ENCODE measurements at regions not wholly inside any gene's neighbourhood (a gene's known extent, or its start where the extent isn't known, plus 50 kb on each side); places are given as distances from the start of the nearest gene placed in this dataset.
A peak's percentile ranks its signal among the peaks of the same experiment; 100 is the strongest.

DNA sequence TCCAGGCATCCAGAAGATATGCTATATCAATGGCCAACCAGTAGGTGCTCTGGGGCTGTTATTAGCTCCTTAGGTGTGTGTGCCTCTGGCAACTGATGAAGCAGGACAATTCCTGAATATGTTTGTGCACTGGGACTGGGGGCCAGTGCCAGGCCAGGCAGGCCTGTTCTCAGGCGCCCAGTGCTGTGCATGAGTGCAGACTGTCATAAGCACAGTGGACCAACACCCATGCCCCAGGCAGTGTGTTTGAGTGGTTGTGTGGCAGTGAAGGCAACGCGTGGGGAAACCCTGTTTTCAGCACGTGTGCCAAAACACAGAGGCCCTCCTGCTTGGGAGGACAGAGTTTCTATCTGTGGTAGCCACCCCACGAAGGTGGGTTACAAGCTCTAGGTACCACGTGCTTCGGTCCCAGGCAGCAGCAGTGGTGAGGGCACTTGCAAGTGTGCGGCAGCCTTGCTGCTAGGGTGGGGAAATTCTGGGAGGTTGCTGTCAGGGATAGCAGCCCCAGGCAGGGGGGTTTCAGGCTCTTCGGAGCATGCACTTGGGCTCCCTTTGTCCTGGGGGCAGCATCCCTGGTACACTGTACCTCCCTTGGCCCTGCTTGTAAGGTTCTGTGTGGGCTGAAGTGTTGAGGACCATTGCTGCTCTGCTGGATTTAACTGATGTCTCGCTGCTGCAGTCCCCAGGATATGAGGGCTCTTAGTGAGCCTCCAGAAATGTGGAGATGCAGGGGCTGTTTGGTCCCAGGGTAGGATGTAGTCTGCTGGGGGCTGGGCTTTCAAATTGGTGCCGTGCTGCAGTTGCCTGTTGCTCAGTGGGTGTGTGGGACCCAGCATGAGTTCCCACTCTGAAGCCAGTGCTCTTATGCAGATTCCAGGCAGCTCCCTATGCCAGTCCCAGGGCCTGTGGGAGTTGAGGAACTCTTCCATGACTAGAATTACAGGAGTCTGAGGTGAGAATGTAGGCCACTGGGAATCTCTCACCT, 280.9 kb downstream of the RPRM start:
- Histone ChIP-seq H3K9me2 (ENCODE audit: insufficient read depth) (no peaks in the 10 kb centered on the region), H3K4me3 (replicated peaks in 1 of 2; ENCODE audit: low read depth in 1 of 2, low read length in 2 of 2) (no peak overlapping the region), H3K9ac (ENCODE audit: low read length) (no peak overlapping the region), H4K20me1 (ENCODE audit: insufficient read depth) (no peaks in the 10 kb centered on the region), H3K36me3 (ENCODE audit: control insufficient read depth in 1 of 2, insufficient read depth in 2 of 2, low read length in 2 of 2) (no peaks in the 10 kb centered on the region), H3K4me1 (ENCODE audit: control insufficient read depth in 1 of 2, insufficient read depth in 2 of 2, low read length in 2 of 2) (no peaks in the 10 kb centered on the region), H3K79me2 (ENCODE audit: insufficient read depth, low read length) (no peaks in the 10 kb centered on the region), H3K9me3 (ENCODE audit: control insufficient read depth in 1 of 2, insufficient read depth in 1 of 2, low read depth in 1 of 2, low read length in 2 of 2) (no peaks in the 10 kb centered on the region), H3K4me2 (ENCODE audit: low read length) (no peak overlapping the region), H2AFZ (ENCODE audit: low read depth, low read length, poor library complexity, severe bottlenecking) (no peak overlapping the region), H3K27ac (ENCODE audit: low read depth, low read length) (no peak overlapping the region), H3K27me3 (ENCODE audit: insufficient read depth, low read length) (no peaks in the 10 kb centered on the region)
- RAD21 ChIA-PET (ENCODE audit: low non-redundant PET in 1 of 2, low total read pairs in 2 of 2, uncharacterized antibody in 2 of 2, unreplicated experiment in 2 of 2) = no interaction called here
- POLR2A ChIA-PET = no interaction called here
- ATAC-seq (peak; percentile 36; the same call in 1 of the 2 replicates), DNase-seq (ENCODE audit: low read depth, low spot score) (no peak)
- no peak for TF ChIP-seq JUND (IDR thresholded peaks at IDR 0.05)
- TF ChIP-seq, protein P1, sequence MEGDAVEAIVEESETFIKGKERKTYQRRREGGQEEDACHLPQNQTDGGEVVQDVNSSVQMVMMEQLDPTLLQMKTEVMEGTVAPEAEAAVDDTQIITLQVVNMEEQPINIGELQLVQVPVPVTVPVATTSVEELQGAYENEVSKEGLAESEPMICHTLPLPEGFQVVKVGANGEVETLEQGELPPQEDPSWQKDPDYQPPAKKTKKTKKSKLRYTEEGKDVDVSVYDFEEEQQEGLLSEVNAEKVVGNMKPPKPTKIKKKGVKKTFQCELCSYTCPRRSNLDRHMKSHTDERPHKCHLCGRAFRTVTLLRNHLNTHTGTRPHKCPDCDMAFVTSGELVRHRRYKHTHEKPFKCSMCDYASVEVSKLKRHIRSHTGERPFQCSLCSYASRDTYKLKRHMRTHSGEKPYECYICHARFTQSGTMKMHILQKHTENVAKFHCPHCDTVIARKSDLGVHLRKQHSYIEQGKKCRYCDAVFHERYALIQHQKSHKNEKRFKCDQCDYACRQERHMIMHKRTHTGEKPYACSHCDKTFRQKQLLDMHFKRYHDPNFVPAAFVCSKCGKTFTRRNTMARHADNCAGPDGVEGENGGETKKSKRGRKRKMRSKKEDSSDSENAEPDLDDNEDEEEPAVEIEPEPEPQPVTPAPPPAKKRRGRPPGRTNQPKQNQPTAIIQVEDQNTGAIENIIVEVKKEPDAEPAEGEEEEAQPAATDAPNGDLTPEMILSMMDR (IDR thresholded peaks at IDR 0.05 in 2 of 3, conservative IDR thresholded peaks at IDR 0.05 in 1 of 3; ENCODE audit: borderline replicate concordance in 1 of 3, insufficient read depth in 1 of 3, low read depth in 2 of 3, low read length in 2 of 3) = no peak
- TF ChIP-seq CBX3 (IDR thresholded peaks at IDR 0.05; ENCODE audit: low read depth) = no peak
- no peak for TF ChIP-seq SIN3A (IDR thresholded peaks at IDR 0.05; ENCODE audit: low read depth)
- TF ChIP-seq SRF (IDR thresholded peaks at IDR 0.05; ENCODE audit: low read depth) = no peak
- no peak for TF ChIP-seq ZFX (IDR thresholded peaks at IDR 0.05)
- TF ChIP-seq POLR2A (IDR thresholded peaks at IDR 0.05; ENCODE audit: borderline replicate concordance, extremely low read depth, insufficient read depth, insufficient read length) = no peak
- TF ChIP-seq EGR1 (IDR thresholded peaks at IDR 0.05; ENCODE audit: low read depth) = no peak
- TF ChIP-seq YY1 (IDR thresholded peaks at IDR 0.05; ENCODE audit: extremely low read depth, insufficient replicate concordance, low read depth, low read length) = no peak
- TF ChIP-seq FOSL1 (IDR thresholded peaks at IDR 0.05; ENCODE audit: low read depth) = no peak
- no peak for TF ChIP-seq EZH2phosphoT487 (IDR thresholded peaks at IDR 0.05; ENCODE audit: borderline replicate concordance)
- no peak for TF ChIP-seq RAD21 (IDR thresholded peaks at IDR 0.05; ENCODE audit: low read depth)
- TF ChIP-seq ATF3 (IDR thresholded peaks at IDR 0.05) = no peak
- TF ChIP-seq, protein P2, sequence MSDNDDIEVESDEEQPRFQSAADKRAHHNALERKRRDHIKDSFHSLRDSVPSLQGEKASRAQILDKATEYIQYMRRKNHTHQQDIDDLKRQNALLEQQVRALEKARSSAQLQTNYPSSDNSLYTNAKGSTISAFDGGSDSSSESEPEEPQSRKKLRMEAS (IDR thresholded peaks at IDR 0.05) = no peak
- TF ChIP-seq, protein P3, sequence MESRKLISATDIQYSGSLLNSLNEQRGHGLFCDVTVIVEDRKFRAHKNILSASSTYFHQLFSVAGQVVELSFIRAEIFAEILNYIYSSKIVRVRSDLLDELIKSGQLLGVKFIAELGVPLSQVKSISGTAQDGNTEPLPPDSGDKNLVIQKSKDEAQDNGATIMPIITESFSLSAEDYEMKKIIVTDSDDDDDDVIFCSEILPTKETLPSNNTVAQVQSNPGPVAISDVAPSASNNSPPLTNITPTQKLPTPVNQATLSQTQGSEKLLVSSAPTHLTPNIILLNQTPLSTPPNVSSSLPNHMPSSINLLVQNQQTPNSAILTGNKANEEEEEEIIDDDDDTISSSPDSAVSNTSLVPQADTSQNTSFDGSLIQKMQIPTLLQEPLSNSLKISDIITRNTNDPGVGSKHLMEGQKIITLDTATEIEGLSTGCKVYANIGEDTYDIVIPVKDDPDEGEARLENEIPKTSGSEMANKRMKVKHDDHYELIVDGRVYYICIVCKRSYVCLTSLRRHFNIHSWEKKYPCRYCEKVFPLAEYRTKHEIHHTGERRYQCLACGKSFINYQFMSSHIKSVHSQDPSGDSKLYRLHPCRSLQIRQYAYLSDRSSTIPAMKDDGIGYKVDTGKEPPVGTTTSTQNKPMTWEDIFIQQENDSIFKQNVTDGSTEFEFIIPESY (IDR thresholded peaks at IDR 0.05; ENCODE audit: extremely low read depth, insufficient replicate concordance, low read length) = no peak
- CTCF ChIA-PET = no interaction called here
- intact Hi-C loops (cut with micrococcal nuclease) = no loop called here
- BruUV-seq (replicated peaks) = no TSS peak

Measured in HCT116 (cell line).